K562 (cell line): ENCODE measurements at regions not wholly inside any gene's neighbourhood (a gene's known extent, or its start where the extent isn't known, plus 50 kb on each side); places are given as distances from the start of the nearest gene placed in this dataset.

Experiments used
- BCLAF1 ChIP-seq, 2 experiments: fragments of 450-650 bp in 1 of 2; IDR thresholded peaks; 2 replicates each; pipeline ENCODE4 v1.6.1; 2011 to 2017; ENCODE audit warnings: low read depth in 2 of 2, antibody characterized with exemption in 1 of 2, borderline replicate concordance in 1 of 2, low read length in 1 of 2, mild to moderate bottlenecking in 1 of 2, mixed read lengths in 1 of 2; ENCODE audit not compliant: control insufficient read depth in 1 of 2
- CSDE1 ChIP-seq, 2 experiments: fragments of 450-650 bp; IDR thresholded peaks; 2 replicates each; pipeline ENCODE4 v1.6.1; 2016; ENCODE audit warnings: mild to moderate bottlenecking in 1 of 2
- POLR2AphosphoS5 ChIP-seq: IDR thresholded peaks from 2 replicates; pipeline ENCODE4 v1.6.1; 2011; ENCODE audit warnings: mild to moderate bottlenecking, low read depth, low read length, moderate library complexity; ENCODE audit not compliant: control insufficient read depth, insufficient read depth
- ZNF232 ChIP-seq: sonication (generic); formaldehyde crosslinking; IDR thresholded peaks from 2 replicates; pipeline ENCODE4 v1.8.0; 2022; ENCODE audit warnings: mild to moderate bottlenecking, missing genetic modification reagents

DNA sequence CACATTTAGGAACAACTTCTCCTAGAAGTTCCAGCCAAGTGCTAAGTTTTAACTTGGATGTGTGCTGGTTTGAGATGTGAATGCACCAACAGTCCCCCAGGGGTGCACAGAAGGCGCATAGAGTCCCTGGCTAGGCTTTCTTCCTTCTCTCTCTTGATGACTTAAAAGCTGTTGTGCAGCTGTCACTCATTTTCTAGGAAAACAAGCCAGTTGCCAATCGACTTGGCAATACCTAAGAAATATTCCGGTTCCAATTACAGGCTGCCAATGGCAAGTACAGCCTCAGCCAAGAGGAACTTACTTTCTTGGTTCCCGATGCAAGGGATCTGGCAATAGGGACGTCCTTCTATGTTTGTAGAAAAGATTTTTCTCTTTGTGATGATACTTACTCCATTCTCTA, 266.6 kb upstream of the EEF2KMT start:
- no peak for TF ChIP-seq CSDE1 (IDR thresholded peaks at IDR 0.05)
- TF ChIP-seq POLR2AphosphoS5: no peak
- TF ChIP-seq BCLAF1 (IDR thresholded peaks at IDR 0.05; ENCODE audit: borderline replicate concordance in 1 of 2, control insufficient read depth in 1 of 2, low read depth in 2 of 2, low read length in 1 of 2): no peak
- TF ChIP-seq ZNF232 (CRISPR knock-in tag): no peak
